ENCODE measurements at regions not wholly inside any gene's neighbourhood (a gene's known extent, or its start where the extent isn't known, plus 50 kb on each side); places are given as distances from the start of the nearest gene placed in this dataset.

DNA sequence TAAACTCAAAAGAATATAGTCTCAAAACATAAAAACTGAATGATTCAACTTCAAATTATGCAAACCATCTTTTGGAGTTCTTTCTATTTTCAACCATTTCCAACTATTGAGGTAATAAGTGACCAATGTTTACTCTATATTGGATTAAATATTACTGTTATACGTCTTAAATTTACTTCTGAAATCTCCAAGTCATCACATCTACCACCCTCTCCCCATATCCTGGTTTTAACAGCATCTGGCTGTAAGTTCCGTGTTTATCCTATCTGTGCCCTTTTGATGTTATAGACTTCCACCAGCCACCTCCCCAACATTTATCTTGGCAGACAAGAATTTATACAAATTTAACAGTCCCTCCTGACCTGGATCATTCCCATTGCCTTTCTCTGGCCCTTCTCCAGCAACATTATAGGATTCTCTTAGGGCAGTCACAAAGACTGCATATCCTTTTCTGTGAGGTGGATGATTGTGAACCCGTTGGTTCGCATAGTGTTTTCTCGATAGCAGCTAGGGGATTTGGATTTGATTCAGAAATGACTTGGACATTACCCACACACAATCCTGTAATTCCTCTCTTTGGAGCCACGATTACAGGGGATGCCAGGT, 313.4 kb upstream of the FMN2 start:
- TF ChIP-seq, protein P1, sequence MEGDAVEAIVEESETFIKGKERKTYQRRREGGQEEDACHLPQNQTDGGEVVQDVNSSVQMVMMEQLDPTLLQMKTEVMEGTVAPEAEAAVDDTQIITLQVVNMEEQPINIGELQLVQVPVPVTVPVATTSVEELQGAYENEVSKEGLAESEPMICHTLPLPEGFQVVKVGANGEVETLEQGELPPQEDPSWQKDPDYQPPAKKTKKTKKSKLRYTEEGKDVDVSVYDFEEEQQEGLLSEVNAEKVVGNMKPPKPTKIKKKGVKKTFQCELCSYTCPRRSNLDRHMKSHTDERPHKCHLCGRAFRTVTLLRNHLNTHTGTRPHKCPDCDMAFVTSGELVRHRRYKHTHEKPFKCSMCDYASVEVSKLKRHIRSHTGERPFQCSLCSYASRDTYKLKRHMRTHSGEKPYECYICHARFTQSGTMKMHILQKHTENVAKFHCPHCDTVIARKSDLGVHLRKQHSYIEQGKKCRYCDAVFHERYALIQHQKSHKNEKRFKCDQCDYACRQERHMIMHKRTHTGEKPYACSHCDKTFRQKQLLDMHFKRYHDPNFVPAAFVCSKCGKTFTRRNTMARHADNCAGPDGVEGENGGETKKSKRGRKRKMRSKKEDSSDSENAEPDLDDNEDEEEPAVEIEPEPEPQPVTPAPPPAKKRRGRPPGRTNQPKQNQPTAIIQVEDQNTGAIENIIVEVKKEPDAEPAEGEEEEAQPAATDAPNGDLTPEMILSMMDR (IDR thresholded peaks at IDR 0.05), result no peak
- TF ChIP-seq POLR2A (IDR thresholded peaks at IDR 0.05), result no peak

Measured in right lobe of liver (tissue), 4 donors.